Peyer's patch (tissue), 4 donors: ENCODE measurements at regions not wholly inside any gene's neighbourhood (a gene's known extent, or its start where the extent isn't known, plus 50 kb on each side); places are given as distances from the start of the nearest gene placed in this dataset.

Experiments used
- DNase-seq, 3 donors: peaks; one replicate each; pipeline ENCODE4 v3.0.0-alpha.2; 2017 to 2019
- H3K27ac ChIP-seq, 4 donors: fragments of 200-600 bp; sonication (generic); one replicate each; pipeline ENCODE4 v1.5.1; 2016 to 2019
- H3K27me3 ChIP-seq, 2 donors: fragments of 200-600 bp; sonication (generic); one replicate each; pipeline ENCODE4 v1.5.1; 2019
- H3K36me3 ChIP-seq, 3 donors: fragments of 200-600 bp; sonication (generic); one replicate each; pipeline ENCODE4 v1.5.1; 2016 to 2019
- H3K4me1 ChIP-seq, 4 donors: fragments of 200-600 bp; sonication (generic); one replicate each; pipeline ENCODE4 v1.5.1; 2016 to 2019
- H3K4me3 ChIP-seq, 4 donors: fragments of 200-600 bp; sonication (generic); 1 replicate in 3 of 4; 2 replicates in 1 of 4; pipeline ENCODE4 v1.5.1; 2016 to 2019; ENCODE audit warnings: mild to moderate bottlenecking in 1 of 4
- H3K9me3 ChIP-seq, 4 donors: fragments of 200-600 bp; sonication (generic); one replicate each; pipeline ENCODE4 v1.5.1; 2016 to 2019; ENCODE audit warnings: mild to moderate bottlenecking in 1 of 4
- POLR2A ChIP-seq, 2 donors: fragments of 450-650 bp; IDR thresholded peaks; one replicate each; pipeline ENCODE4 v1.5.1; 2017; ENCODE audit warnings: antibody characterized with exemption in 2 of 2, mild to moderate bottlenecking in 2 of 2, moderate library complexity in 2 of 2
- TF ChIP-seq, protein P1 (sequence below), 6 experiments: fragments of 450-650 bp in 4 of 6; fragments of 200-600 bp in 2 of 6; sonication (generic) in 1 of 6; IDR thresholded peaks; one replicate each; pipeline ENCODE4 v1.5.1; 2017 to 2019; ENCODE audit warnings: antibody characterized with exemption in 6 of 6, mild to moderate bottlenecking in 3 of 6, moderate library complexity in 1 of 6

DNA sequence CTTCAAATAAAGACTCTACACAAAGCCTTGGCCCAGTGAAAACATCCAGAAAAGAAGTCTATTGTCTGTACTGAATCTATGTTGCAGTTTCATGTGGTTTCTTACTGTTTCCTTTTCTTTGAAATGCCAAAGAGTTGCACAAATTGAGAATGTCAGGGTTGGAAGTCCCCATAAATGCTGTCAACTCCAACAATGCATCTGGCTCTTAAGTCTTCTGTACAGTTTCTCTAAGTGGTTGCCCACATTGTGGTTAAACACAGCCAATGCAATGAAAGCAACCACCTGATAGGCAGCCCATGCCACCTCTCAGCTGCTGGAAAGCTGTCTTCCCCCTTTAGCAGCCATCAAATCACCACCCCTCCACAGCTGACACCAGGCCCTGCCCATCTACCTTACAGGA, 67.2 kb upstream of the C1GALT1C1 start:
- TF ChIP-seq POLR2A (IDR thresholded peaks at IDR 0.05) = no peak
- TF ChIP-seq, protein P1, sequence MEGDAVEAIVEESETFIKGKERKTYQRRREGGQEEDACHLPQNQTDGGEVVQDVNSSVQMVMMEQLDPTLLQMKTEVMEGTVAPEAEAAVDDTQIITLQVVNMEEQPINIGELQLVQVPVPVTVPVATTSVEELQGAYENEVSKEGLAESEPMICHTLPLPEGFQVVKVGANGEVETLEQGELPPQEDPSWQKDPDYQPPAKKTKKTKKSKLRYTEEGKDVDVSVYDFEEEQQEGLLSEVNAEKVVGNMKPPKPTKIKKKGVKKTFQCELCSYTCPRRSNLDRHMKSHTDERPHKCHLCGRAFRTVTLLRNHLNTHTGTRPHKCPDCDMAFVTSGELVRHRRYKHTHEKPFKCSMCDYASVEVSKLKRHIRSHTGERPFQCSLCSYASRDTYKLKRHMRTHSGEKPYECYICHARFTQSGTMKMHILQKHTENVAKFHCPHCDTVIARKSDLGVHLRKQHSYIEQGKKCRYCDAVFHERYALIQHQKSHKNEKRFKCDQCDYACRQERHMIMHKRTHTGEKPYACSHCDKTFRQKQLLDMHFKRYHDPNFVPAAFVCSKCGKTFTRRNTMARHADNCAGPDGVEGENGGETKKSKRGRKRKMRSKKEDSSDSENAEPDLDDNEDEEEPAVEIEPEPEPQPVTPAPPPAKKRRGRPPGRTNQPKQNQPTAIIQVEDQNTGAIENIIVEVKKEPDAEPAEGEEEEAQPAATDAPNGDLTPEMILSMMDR (IDR thresholded peaks at IDR 0.05) = no peak
- Histone ChIP-seq H3K36me3 (no peaks in the 10 kb centered on the region), H3K27ac (no peak overlapping the region), H3K27me3 (no peaks in the 10 kb centered on the region), H3K9me3 (no peaks in the 10 kb centered on the region), H3K4me3 (no peak overlapping the region), H3K4me1 (no peaks in the 10 kb centered on the region)
- DNase-seq = no peak

DNA sequence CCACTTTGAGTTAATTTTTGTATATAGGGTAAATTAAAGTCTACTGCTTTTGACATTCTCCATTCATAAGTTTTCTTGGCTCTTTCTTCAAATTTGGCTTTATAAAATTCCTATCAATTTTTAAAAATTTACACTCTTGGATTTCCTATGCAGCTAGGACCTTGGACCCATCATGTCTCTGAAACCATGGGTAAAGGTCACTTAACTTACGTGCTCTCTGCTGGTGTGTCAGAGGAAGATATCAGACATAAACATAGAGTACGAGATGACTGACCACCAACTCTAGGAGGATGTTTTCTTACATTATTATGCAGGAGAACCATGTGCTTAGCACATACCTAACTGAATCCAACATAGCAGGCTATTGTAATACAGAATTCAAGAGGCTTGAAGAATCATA, 62.5 kb upstream of the C1GALT1C1 start:
- DNase-seq = no peak
- Histone ChIP-seq H3K36me3 (no peaks in the 10 kb centered on the region), H3K27ac (no peak overlapping the region), H3K4me1 (no peaks in the 10 kb centered on the region), H3K9me3 (no peaks in the 10 kb centered on the region), H3K27me3 (no peaks in the 10 kb centered on the region), H3K4me3 (no peak overlapping the region)
- no peak for TF ChIP-seq POLR2A (IDR thresholded peaks at IDR 0.05)
- TF ChIP-seq, protein P1 (IDR thresholded peaks at IDR 0.05) = no peak

DNA sequence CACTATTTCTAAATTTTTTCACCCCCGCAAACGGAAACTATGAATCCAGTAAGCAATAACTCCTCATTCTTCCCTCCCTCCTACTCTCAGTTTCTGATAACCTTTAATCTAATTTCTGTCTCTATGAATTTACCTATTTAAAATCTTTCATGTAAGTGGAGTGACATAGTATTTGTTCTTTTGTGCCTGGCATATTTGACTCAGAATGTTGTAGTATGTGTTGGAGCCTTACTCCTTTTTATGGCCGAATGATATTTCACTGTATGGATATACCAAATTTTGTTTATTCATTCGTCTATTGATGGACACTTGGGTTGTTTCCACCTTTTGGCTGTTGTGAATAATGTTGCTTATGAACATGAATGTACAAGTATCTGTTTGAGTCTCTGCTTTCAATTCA, 61.1 kb upstream of the C1GALT1C1 start:
- Histone ChIP-seq H3K36me3 (no peaks in the 10 kb centered on the region), H3K27me3 (no peaks in the 10 kb centered on the region), H3K27ac (no peak overlapping the region), H3K4me1 (no peaks in the 10 kb centered on the region), H3K9me3 (no peaks in the 10 kb centered on the region), H3K4me3 (no peak overlapping the region)
- DNase-seq = no peak
- TF ChIP-seq, protein P1 (IDR thresholded peaks at IDR 0.05) = no peak
- no peak for TF ChIP-seq POLR2A (IDR thresholded peaks at IDR 0.05)

DNA sequence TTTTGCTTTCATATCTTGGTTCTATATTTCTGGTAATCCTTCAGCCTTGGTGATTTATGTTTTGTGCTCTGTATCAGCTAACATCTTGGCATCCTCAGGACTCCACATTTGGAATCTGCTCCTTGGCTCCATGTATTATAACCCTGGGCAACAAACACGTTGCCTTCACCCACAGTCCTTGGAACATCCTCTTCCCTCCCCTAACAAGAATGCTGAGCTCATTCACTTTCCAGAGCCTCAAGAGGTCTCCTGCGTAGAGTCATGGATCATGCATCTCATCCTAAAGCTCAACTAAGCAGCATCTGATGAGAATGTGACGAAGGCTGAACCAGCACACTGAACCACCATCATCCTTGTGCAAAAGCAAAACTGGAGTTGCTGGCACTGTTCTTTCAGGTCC, 60.5 kb upstream of the C1GALT1C1 start:
- Histone ChIP-seq H3K4me1 (no peaks in the 10 kb centered on the region), H3K4me3 (no peak overlapping the region), H3K36me3 (no peaks in the 10 kb centered on the region), H3K9me3 (no peaks in the 10 kb centered on the region), H3K27me3 (no peaks in the 10 kb centered on the region), H3K27ac (no peak overlapping the region)
- no peak for DNase-seq
- no peak for TF ChIP-seq POLR2A (IDR thresholded peaks at IDR 0.05)
- TF ChIP-seq, protein P1 (IDR thresholded peaks at IDR 0.05) = no peak

DNA sequence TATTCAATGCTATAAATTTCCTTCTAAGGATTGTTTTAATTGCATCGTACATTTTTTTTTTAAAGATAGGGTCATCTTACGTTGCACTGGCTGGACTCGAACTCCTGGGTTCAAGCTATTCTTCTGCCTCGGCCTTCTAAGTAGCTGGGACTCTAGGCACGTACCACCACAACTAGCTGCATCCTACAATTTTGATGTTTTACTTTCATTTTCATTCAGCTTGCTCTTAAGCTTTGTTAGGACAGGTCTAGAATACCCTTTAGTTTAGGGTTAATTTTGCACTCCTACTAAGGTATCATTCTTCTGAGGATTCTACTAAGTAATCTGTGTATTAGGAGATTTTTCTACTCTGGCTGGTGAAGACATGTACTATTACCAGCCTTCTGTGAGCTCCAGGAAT, 50.2 kb upstream of the C1GALT1C1 start:
- Histone ChIP-seq H3K27ac (no peak overlapping the region), H3K36me3 (no peaks in the 10 kb centered on the region)

More for the DNA sequence above, 50.2 kb upstream of the C1GALT1C1 start:
- no peaks in the 10 kb centered on the region for H3K9me3 ChIP-seq
- no peak overlapping the region for H3K4me3 ChIP-seq
- TF ChIP-seq, protein P1 (IDR thresholded peaks at IDR 0.05) = no peak
- no peak for TF ChIP-seq POLR2A (IDR thresholded peaks at IDR 0.05)
- no peaks in the 10 kb centered on the region for H3K27me3 ChIP-seq
- H3K4me1 ChIP-seq = no peaks in the 10 kb centered on the region
- DNase-seq = no peak
